ENCODE measurements at regions not wholly inside any gene's neighbourhood (a gene's known extent, or its start where the extent isn't known, plus 50 kb on each side); places are given as distances from the start of the nearest gene placed in this dataset.

GRCh38 chr3:77868725-77869124, 828.8 kb downstream of the ROBO2 start:
- DNase-seq: no peak

GRCh38 chr3:77869423-77869822, 829.5 kb downstream of the ROBO2 start:
- DNase-seq: no peak

GRCh38 chr3:77871436-77871835, 831.5 kb downstream of the ROBO2 start:
- DNase-seq: no peak

GRCh38 chr3:77873598-77873997, 833.7 kb downstream of the ROBO2 start:
- no peak for DNase-seq

- DNase-seq: no peak
Observed at GRCh38 chr3:77885381-77885780, 845.5 kb downstream of the ROBO2 start.

GRCh38 chr3:77887611-77888010, 847.7 kb downstream of the ROBO2 start:
- DNase-seq: no peak

GRCh38 chr3:77889616-77890015, 849.7 kb downstream of the ROBO2 start:
- no peak for DNase-seq

GRCh38 chr3:77898621-77899020, 858.7 kb downstream of the ROBO2 start:
- no peak for DNase-seq

- no peak for DNase-seq
Observed at GRCh38 chr3:77902675-77903074, 862.8 kb downstream of the ROBO2 start.

GRCh38 chr3:77906102-77906709, 866.3 kb downstream of the ROBO2 start:
- DNase-seq: no peak

- no peak for DNase-seq
Observed at GRCh38 chr3:77913524-77914174, 873.8 kb downstream of the ROBO2 start.

GRCh38 chr3:77915336-77915735, 875.4 kb downstream of the ROBO2 start:
- no peak for DNase-seq

GRCh38 chr3:77917225-77917624, 877.3 kb downstream of the ROBO2 start:
- no peak for DNase-seq

- DNase-seq: no peak
Observed at GRCh38 chr3:77919244-77919643, 879.3 kb downstream of the ROBO2 start.

GRCh38 chr3:77931255-77932009, 891.5 kb downstream of the ROBO2 start:
- DNase-seq: no peak

GRCh38 chr3:77932926-77933325, 893.0 kb downstream of the ROBO2 start:
- DNase-seq: no peak

- DNase-seq: no peak
Observed at GRCh38 chr3:77933926-77934325, 894.0 kb downstream of the ROBO2 start.

GRCh38 chr3:77935418-77935817, 895.5 kb downstream of the ROBO2 start:
- DNase-seq: no peak

GRCh38 chr3:77939726-77940125, 899.8 kb downstream of the ROBO2 start:
- no peak for DNase-seq

- DNase-seq: no peak
Observed at GRCh38 chr3:77943598-77943997, 903.7 kb downstream of the ROBO2 start.

GRCh38 chr3:77945320-77945719, 905.4 kb downstream of the ROBO2 start:
- no peak for DNase-seq

- no peak for DNase-seq
Observed at GRCh38 chr3:77947671-77948070, 907.8 kb downstream of the ROBO2 start.

- no peak for DNase-seq
Observed at GRCh38 chr3:77967621-77968020, 927.7 kb downstream of the ROBO2 start.

- DNase-seq: no peak
Observed at GRCh38 chr3:77976079-77976478, 936.2 kb downstream of the ROBO2 start.
